ENCODE measurements at regions not wholly inside any gene's neighbourhood (a gene's known extent, or its start where the extent isn't known, plus 50 kb on each side); places are given as distances from the start of the nearest gene placed in this dataset.

- Histone ChIP-seq H3K18ac (ENCODE audit: insufficient read length, low read depth, low read length) (no peak overlapping the region), H3K79me1 (ENCODE audit: insufficient read depth, low read depth, low read length, poor library complexity, severe bottlenecking) (no peaks in the 10 kb centered on the region), H4K5ac (ENCODE audit: insufficient read length, low read depth, low read length) (no peak overlapping the region), H3T11ph (ENCODE audit: low read length) (no peak overlapping the region), H3K23ac (ENCODE audit: insufficient read length, low read depth, low read length) (no peak overlapping the region), H3K79me2 (ENCODE audit: insufficient read depth, low read length) (no peaks in the 10 kb centered on the region), H2BK12ac (ENCODE audit: insufficient read length, low read depth, low read length) (no peak overlapping the region), H3K56ac (ENCODE audit: insufficient read length, low read depth, low read length) (no peak overlapping the region), H3K9ac (ENCODE audit: extremely low read depth, insufficient read length, low read length) (no peak overlapping the region), H2BK120ac (ENCODE audit: low read depth, low read length, poor library complexity, severe bottlenecking) (no peak overlapping the region), H3K4me1 (ENCODE audit: insufficient read depth, low read length) (no peaks in the 10 kb centered on the region), H2BK20ac (ENCODE audit: low read depth, low read length, poor library complexity, severe bottlenecking) (no peak overlapping the region), H2AK5ac (ENCODE audit: insufficient read length, low read length) (no peak overlapping the region), H3K27ac (ENCODE audit: insufficient read length, low read depth, low read length) (no peak overlapping the region), H3K4ac (ENCODE audit: low read depth, low read length) (no peak overlapping the region), H2AFZ (ENCODE audit: low read length) (no peak overlapping the region), H4K8ac (replicated peaks; ENCODE audit: insufficient read length, low read depth, low read length) (no peak overlapping the region), H3K23me2 (ENCODE audit: insufficient read length, low read depth, low read length, poor library complexity, severe bottlenecking) (no peaks in the 10 kb centered on the region), H3K14ac (ENCODE audit: insufficient read depth, low read length) (no peak overlapping the region), H2BK5ac (ENCODE audit: insufficient read length, low read length) (no peak overlapping the region), H3K4me2 (ENCODE audit: insufficient read depth, insufficient read length, low read length) (no peak overlapping the region), H3K9me3 (ENCODE audit: control insufficient read depth, low read depth, low read length) (no peaks in the 10 kb centered on the region), H4K91ac (ENCODE audit: insufficient read length, low read depth, low read length) (no peak overlapping the region), H4K20me1 (ENCODE audit: control insufficient read depth, insufficient read depth, insufficient read length) (no peaks in the 10 kb centered on the region), H2BK15ac (ENCODE audit: low read depth, low read length) (no peak overlapping the region), H3K27me3 (ENCODE audit: insufficient read depth, low read length) (no peaks in the 10 kb centered on the region)
- TF ChIP-seq CTCF (conservative IDR thresholded peaks at IDR 0.05), result no peak
- no peak overlapping the region for H3K27ac Mint-ChIP-seq
- peaks cover 2 to 6% of the 10 kb centered on the region in 2 experiments; a peak in 2 of 5 replicates for H3K9me3 Mint-ChIP-seq
- no peaks in the 10 kb centered on the region; a peak in 1 of 4 replicates for H3K4me1 Mint-ChIP-seq
- peaks cover 10% of the 10 kb centered on the region for H3K27me3 Mint-ChIP-seq (ENCODE audit: low read depth)
- H3K36me3 Mint-ChIP-seq (ENCODE audit: insufficient read depth in 1 of 3, low read depth in 3 of 3), result peaks cover 0 to 6% (median 0%) of the 10 kb centered on the region in 3 experiments; a peak in 3 of 7 replicates
- H3K4me3 Mint-ChIP-seq, result no peak overlapping the region
- DNase-seq, result no peak
- no CpG with 5 or more reads among the region's 2 CpGs for WGBS (ENCODE audit: extremely low coverage, insufficient read length, low lambda C conversion rate)
These were observed 405.8 kb downstream of the OCA2 start for GRCh38 chr15:27693280-27693679.
